CD4-positive, alpha-beta T cell treated with Interleukin-4 for 4 hours (primary cell): ENCODE measurements at regions not wholly inside any gene's neighbourhood (a gene's known extent, or its start where the extent isn't known, plus 50 kb on each side); places are given as distances from the start of the nearest gene placed in this dataset.
A peak's percentile ranks its signal among the peaks of the same experiment; 100 is the strongest.
"Not testable (repeated sequence)": the region's sequence is repeated elsewhere in the genome, so short reads cannot be mapped to it uniquely, and the experiment has no call there.

Source experiments
- DNase-seq: peaks from one replicate; pipeline ENCODE4 v3.0.0-alpha.2; 2020

DNA sequence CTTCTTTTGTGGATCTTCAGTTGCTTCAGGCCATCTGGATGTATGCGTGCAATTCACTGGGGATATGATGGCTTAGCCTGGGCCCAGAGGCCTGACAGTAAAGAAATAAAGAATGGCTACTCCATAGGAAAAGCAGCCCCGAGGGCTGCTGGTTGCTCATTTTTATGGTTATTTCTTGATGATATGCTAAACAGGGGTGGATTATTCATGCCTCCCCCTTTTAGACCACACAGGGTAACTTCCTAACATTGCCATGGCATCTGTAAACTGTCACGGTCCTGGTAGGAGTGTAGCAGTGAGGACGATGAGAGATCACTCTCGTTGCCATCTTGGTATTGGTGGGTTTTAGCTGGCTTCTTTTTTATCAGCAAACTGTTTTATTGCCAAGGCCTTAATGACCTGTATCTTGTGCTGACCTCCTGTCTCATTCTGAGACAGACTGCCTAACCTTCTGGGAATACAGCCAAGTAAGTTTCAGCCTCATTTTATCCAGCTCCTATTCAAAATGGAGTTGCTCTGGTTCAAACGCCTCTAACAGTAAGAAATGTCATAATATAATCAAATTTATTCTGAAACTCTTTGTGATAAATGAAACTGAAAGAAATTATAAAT, 60.5 kb downstream of the DSEL start:
- no peak for DNase-seq

- no peak for DNase-seq
Measured at GRCh38 chr18:67453901-67454300, 62.6 kb downstream of the DSEL start.

DNA sequence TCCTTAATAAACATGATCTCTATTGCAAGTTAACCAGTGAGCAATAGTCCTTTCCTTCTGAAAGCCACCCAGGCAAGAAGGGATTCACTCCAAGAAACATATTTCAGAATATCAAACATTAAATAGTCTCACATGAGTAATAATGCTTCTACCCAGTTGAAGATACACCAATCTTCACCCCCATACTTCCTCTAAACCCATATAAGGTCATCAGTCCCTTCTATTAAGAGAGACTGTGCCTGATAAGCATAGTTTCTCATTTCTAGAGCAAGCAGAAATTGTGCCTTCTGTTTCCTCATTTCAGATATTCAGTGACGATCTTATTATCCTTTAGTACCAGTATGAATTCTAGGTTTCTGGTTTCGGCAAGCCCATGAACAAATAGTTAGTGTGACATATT, 64.6 kb downstream of the DSEL start:
- no peak for DNase-seq

DNA sequence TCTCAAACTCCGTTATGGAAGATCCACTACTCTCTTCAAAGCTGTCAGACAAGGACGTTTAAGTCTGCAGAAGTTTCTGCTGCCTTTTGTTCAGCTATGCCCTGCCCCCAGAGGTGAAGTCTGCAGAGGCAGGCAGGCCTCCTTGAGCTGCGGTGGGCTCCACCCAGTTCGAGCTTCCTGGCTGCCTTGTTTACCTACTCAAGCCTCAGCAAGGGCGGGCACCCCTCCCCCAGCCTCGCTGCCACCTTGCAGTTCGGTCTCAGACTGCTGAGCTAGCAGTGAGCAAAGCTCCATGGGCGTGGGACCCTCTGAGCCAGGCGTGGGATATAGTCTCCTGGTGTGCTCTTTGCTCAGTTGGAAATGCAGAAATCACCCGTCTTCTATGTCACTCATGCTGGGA, 65.4 kb downstream of the DSEL start:
- DNase-seq: peak; percentile 38

GRCh38 chr18:67433971-67434370, 82.5 kb downstream of the DSEL start:
- no peak for DNase-seq

- DNase-seq: no peak
Measured at GRCh38 chr18:67432806-67433205, 83.7 kb downstream of the DSEL start.

DNA sequence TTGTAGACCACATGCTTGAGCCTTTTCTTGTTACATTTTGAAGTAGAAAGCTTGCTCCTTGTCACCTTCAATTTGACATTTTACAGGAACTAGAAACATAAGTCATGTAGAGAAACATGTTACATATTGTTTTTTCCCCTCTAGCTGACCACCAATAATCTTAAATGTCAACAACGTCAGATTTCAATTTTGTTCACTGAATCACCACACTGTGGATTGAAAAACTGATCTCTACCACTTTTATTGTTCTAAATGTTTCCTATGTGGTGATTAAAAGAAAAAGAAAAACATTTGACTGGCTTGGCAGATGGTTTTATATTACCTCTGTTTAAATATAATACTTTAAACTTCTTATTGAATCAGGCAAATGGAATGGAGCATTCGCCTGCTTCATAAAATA, 87.7 kb downstream of the DSEL start:
- no peak for DNase-seq

- DNase-seq: no peak
Measured at GRCh38 chr18:67428158-67428557, 88.4 kb downstream of the DSEL start.

GRCh38 chr18:67426486-67426885, 90.0 kb downstream of the DSEL start:
- DNase-seq: no peak

- DNase-seq: no peak
Measured at GRCh38 chr18:67425672-67426071, 90.8 kb downstream of the DSEL start.

DNA sequence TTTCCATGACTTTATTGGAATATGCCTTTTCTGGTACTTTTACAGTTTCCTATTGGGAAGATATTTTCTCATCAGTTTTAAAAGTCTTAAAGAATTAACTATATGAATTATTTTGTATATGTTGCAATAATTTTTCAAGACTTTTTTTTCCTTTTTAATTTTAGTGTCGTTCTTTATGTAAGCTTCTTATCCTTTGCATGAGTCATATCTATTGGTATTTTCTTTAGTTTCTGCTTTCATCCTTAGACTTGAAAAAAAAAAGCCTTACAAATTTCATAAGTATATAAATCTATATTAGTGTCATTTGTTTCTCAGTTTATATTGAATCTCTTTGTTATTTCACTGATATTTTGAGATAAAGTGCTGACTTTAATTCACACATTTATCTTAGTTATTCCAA, 94.9 kb downstream of the DSEL start:
- DNase-seq: no peak

DNA sequence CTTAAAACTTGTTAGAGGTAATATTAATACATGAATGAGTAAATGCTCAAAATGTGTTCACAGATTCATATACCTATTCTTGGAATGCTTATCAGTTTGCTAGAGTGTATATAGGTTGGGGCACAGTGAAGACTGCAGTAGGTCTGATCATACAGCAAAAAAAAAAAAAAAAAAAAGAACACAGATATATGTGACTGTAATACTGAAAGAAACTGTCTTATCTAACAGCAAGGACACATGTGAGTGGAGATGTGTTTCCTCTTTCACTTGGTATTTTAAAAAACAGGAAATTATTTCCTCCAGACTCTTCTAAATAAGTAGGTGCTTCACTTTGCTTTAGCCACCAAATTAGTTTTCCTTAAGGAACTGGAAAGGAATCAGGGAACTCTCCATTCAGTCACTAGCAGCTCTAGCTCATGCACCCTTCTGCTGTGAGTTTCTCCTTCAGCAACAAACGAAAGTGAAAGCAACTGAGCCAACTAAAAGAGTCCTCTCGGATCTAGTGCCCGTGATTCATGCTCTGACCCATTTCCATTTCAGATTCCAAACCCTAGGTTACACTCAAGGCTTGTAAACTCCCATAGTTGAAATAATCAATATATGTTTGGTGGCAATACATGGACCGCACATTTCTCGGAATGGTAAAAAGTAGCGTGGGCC, 98.5 kb downstream of the DSEL start:
- DNase-seq: peak; percentile 47

- DNase-seq: no peak
Measured at GRCh38 chr18:67411116-67411515, 105.4 kb downstream of the DSEL start.

- no peak for DNase-seq
Measured at GRCh38 chr18:67410075-67411070, 106.1 kb downstream of the DSEL start.

DNA sequence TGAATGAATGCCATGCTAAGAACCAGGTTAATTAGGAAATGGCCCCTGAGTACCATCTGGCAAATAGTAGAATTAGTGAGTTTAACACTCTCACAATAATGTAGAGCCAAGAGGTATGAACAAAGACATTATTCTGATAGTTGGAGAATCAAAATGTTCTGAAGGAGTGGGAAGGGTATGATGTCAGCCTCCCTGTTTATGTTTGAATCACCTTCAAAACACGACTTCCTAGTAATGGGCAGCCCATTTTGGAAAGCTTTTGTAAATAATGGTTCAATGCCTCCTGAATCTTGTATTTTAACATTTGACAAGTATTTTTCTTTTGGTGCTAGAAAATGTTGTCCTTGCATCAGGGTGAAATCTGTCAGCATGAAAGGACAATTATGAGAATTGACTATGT, 108.3 kb downstream of the DSEL start:
- DNase-seq: no peak

- DNase-seq: no peak
Measured at GRCh38 chr18:67406714-67407113, 109.8 kb downstream of the DSEL start.

- DNase-seq: no peak
Measured at GRCh38 chr18:67402543-67402942, 114.0 kb downstream of the DSEL start.

GRCh38 chr18:67400502-67401117, 115.9 kb downstream of the DSEL start:
- DNase-seq: no peak

- no peak for DNase-seq
Measured at GRCh38 chr18:67386032-67386431, 130.5 kb downstream of the DSEL start.

DNA sequence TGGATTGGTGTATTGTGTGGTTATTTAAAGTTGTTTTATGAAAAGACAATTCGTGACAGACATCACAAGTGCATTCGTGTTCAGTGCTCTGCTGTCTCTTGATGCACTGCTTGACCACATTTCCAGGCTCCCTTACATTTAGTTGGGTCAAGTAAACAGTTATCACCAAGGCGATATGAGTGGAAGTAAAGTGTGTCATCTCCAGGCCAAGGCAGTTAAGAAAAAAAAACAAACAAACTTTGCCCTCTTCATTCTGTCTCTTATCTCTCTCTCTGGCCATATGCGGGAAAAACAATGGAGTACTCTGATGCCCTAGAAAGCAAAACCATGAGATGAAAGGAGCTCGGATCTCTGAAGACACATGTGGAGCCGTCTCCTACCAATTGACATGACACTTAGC, 131.1 kb downstream of the DSEL start:
- DNase-seq: no peak

GRCh38 chr18:67384057-67384456, 132.5 kb downstream of the DSEL start:
- not testable (repeated sequence) for DNase-seq

DNA sequence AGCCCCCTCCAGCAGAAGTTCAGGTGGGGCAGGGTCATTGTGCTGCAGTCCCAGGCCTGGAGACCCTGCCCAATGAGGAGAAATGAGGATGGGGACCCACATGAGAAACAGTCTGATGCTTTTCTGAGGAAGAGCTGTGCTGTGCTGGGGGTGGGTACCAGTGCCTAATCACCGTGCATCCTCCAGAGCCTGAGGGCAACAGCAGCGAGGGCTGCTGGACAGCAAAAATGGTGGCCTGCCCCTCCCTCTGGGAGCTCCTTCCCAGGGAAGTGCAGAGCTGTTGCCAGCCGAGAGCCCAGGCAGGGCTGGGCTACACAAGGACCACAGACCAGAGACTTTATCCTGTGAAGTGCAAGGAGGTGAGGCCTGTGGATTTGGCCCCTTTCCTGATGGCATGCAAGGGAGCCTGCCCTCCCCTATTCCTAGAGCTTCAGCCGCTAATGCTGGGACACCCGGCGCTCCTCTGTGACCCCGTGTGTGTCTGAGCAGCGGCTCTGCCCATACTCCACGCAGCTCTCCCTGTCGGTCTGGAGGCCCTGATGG, 134.8 kb downstream of the DSEL start:
- no peak for DNase-seq

GRCh38 chr18:67380867-67381266, 135.7 kb downstream of the DSEL start:
- DNase-seq: no peak
